Stimulated activated CD4-positive, alpha-beta T cell treated with anti-CD3 and anti-CD28 coated beads, Interleukin-1b, Interleukin-23, amount 100 ng/mL, for 1 hour (primary cell): ENCODE measurements at regions not wholly inside any gene's neighbourhood (a gene's known extent, or its start where the extent isn't known, plus 50 kb on each side); places are given as distances from the start of the nearest gene placed in this dataset.
"Not testable (repeated sequence)": the region's sequence is repeated elsewhere in the genome, so short reads cannot be mapped to it uniquely, and the experiment has no call there.

ENCODE experiments used
- DNase-seq, 2 donors: peaks; one replicate each; pipeline ENCODE4 v3.0.0-alpha.2; 2020; ENCODE audit warnings: low read depth in 2 of 2

- DNase-seq = not testable (repeated sequence)
Measured at GRCh38 chr2:193352665-193353242, 1158.0 kb upstream of the TMEFF2 start.

GRCh38 chr2:193350509-193350908 lies 1155.8 kb upstream of the TMEFF2 start:
- no peak for DNase-seq

GRCh38 chr2:193349642-193350041 lies 1154.9 kb upstream of the TMEFF2 start:
- DNase-seq = no peak

GRCh38 chr2:193348055-193348454 lies 1153.3 kb upstream of the TMEFF2 start:
- DNase-seq = no peak

GRCh38 chr2:193336781-193337180 lies 1142.0 kb upstream of the TMEFF2 start:
- no peak for DNase-seq

- no peak for DNase-seq
Measured at GRCh38 chr2:193334401-193334800, 1139.7 kb upstream of the TMEFF2 start.

- no peak for DNase-seq
Measured at GRCh38 chr2:193333539-193333938, 1138.8 kb upstream of the TMEFF2 start.

- no peak for DNase-seq
Measured at GRCh38 chr2:193332941-193333340, 1138.2 kb upstream of the TMEFF2 start.

- no peak for DNase-seq
Measured at GRCh38 chr2:193331676-193332075, 1136.9 kb upstream of the TMEFF2 start.

- DNase-seq = no peak
Measured at GRCh38 chr2:193326296-193326695, 1131.6 kb upstream of the TMEFF2 start.

- no peak for DNase-seq
Measured at GRCh38 chr2:193315428-193316091, 1120.8 kb upstream of the TMEFF2 start.

- DNase-seq = no peak
Measured at GRCh38 chr2:193303464-193303863, 1108.7 kb upstream of the TMEFF2 start.

- no peak for DNase-seq
Measured at GRCh38 chr2:193294371-193294770, 1099.6 kb upstream of the TMEFF2 start.

GRCh38 chr2:193279361-193279760 lies 1084.6 kb upstream of the TMEFF2 start:
- no peak for DNase-seq

GRCh38 chr2:193276988-193277387 lies 1082.3 kb upstream of the TMEFF2 start:
- no peak for DNase-seq

GRCh38 chr2:193276560-193276959 lies 1081.8 kb upstream of the TMEFF2 start:
- no peak for DNase-seq

- no peak for DNase-seq
Measured at GRCh38 chr2:193276069-193276468, 1081.3 kb upstream of the TMEFF2 start.

GRCh38 chr2:193272011-193272410 lies 1077.3 kb upstream of the TMEFF2 start:
- no peak for DNase-seq

GRCh38 chr2:193270816-193271215 lies 1076.1 kb upstream of the TMEFF2 start:
- DNase-seq = no peak

- DNase-seq = no peak
Measured at GRCh38 chr2:193267496-193268002, 1072.8 kb upstream of the TMEFF2 start.

GRCh38 chr2:193253014-193253530 lies 1058.3 kb upstream of the TMEFF2 start:
- no peak for DNase-seq

- no peak for DNase-seq
Measured at GRCh38 chr2:193251909-193252308, 1057.2 kb upstream of the TMEFF2 start.

GRCh38 chr2:193250389-193250788 lies 1055.7 kb upstream of the TMEFF2 start:
- DNase-seq = no peak
